ENCODE measurements at regions not wholly inside any gene's neighbourhood (a gene's known extent, or its start where the extent isn't known, plus 50 kb on each side); places are given as distances from the start of the nearest gene placed in this dataset.

DNA sequence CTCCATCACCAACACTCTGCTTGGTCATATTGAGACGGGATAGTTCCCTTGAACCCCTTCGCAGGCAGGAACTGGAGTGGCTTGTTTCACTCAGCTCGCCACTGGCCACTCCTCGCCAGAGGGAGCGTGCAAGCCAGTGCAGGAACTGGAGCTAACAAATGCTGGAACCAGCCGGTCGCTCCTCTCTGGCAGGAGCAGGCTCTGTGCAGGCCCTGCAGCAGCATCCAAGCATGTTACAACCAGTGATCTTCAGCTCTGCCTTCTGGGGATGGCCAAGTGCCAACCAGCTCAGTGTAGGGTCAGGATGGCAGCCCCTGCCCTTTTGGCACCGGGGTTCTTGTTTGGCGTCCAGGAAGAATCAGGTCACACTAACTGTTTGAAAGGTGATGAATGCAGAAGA lies 329.0 kb upstream of the AZI2 start:
- TF ChIP-seq, protein P1, sequence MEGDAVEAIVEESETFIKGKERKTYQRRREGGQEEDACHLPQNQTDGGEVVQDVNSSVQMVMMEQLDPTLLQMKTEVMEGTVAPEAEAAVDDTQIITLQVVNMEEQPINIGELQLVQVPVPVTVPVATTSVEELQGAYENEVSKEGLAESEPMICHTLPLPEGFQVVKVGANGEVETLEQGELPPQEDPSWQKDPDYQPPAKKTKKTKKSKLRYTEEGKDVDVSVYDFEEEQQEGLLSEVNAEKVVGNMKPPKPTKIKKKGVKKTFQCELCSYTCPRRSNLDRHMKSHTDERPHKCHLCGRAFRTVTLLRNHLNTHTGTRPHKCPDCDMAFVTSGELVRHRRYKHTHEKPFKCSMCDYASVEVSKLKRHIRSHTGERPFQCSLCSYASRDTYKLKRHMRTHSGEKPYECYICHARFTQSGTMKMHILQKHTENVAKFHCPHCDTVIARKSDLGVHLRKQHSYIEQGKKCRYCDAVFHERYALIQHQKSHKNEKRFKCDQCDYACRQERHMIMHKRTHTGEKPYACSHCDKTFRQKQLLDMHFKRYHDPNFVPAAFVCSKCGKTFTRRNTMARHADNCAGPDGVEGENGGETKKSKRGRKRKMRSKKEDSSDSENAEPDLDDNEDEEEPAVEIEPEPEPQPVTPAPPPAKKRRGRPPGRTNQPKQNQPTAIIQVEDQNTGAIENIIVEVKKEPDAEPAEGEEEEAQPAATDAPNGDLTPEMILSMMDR (IDR thresholded peaks at IDR 0.05): no peak
- no peak for TF ChIP-seq POLR2A (IDR thresholded peaks at IDR 0.05)

Measured in heart left ventricle (tissue), 13 donors.